Lower lobe of right lung (tissue), 2 donors: ENCODE measurements at regions not wholly inside any gene's neighbourhood (a gene's known extent, or its start where the extent isn't known, plus 50 kb on each side); places are given as distances from the start of the nearest gene placed in this dataset.

Experiments used
- ATAC-seq, 2 donors: fragments of 200-7000 bp; cut with Tn5 transposase; one replicate each; pipeline ENCODE4 v1.9.1; 2020 to 2022; ENCODE audit warnings: mild to moderate bottlenecking in 2 of 2, moderate library complexity in 2 of 2
- DNase-seq: peaks from one replicate; pipeline ENCODE4 v3.0.0-alpha.2; 2020
- H3K27ac ChIP-seq: fragments of 200-600 bp; one replicate; pipeline ENCODE4 v1.8.0; 2022
- H3K27me3 ChIP-seq: fragments of 200-600 bp; one replicate; pipeline ENCODE4 v1.8.0; 2022; ENCODE audit warnings: low read depth
- H3K36me3 ChIP-seq: fragments of 200-600 bp; one replicate; pipeline ENCODE4 v1.8.0; 2022; ENCODE audit warnings: mild to moderate bottlenecking
- H3K4me1 ChIP-seq: fragments of 200-600 bp; one replicate; pipeline ENCODE4 v1.8.0; 2022
- H3K4me3 ChIP-seq: fragments of 200-600 bp; one replicate; pipeline ENCODE4 v1.8.0; 2022; ENCODE audit warnings: mild to moderate bottlenecking
- H3K9me3 ChIP-seq: fragments of 200-600 bp; one replicate; pipeline ENCODE4 v1.8.0; 2022
- CTCF ChIP-seq: fragments of 200-600 bp; IDR thresholded peaks from one replicate; pipeline ENCODE4 v1.8.0; 2022; ENCODE audit warnings: antibody characterized with exemption, mild to moderate bottlenecking
- intact Hi-C: fragments of 100-400 bp; cut with DNase I; formaldehyde crosslinking; loops from one replicate; pipeline ENCODE4 v1.11.0; 2022
- donor health status: DM: no; HTN: yes; CAD: no; lungs with severe emphysema.

- Histone ChIP-seq H3K36me3 (no peaks in the 10 kb centered on the region), H3K27me3 (no peaks in the 10 kb centered on the region), H3K27ac (no peak overlapping the region), H3K4me3 (no peak overlapping the region), H3K9me3 (no peaks in the 10 kb centered on the region), H3K4me1 (no peaks in the 10 kb centered on the region)
- no peak for TF ChIP-seq CTCF
- DNase-seq = no peak
- intact Hi-C loops = no loop called here
- ATAC-seq = no peak
Observed at GRCh38 chr6:78025502-78025901, 372.7 kb downstream of the MEI4 start.

- H3K4me1 ChIP-seq = no peaks in the 10 kb centered on the region
- intact Hi-C loops = no loop called here
- TF ChIP-seq CTCF = no peak
- H3K9me3 ChIP-seq = no peaks in the 10 kb centered on the region
- H3K27me3 ChIP-seq = no peaks in the 10 kb centered on the region
- no peak overlapping the region for H3K4me3 ChIP-seq
- no peaks in the 10 kb centered on the region for H3K36me3 ChIP-seq
- no peak overlapping the region for H3K27ac ChIP-seq
- no peak for DNase-seq
- no peak for ATAC-seq
Observed at GRCh38 chr6:78031228-78031627, 378.4 kb downstream of the MEI4 start.

- Histone ChIP-seq H3K36me3 (no peaks in the 10 kb centered on the region), H3K9me3 (no peaks in the 10 kb centered on the region), H3K4me1 (no peaks in the 10 kb centered on the region), H3K27me3 (no peaks in the 10 kb centered on the region), H3K4me3 (no peak overlapping the region), H3K27ac (no peak overlapping the region)
- ATAC-seq (no peak), DNase-seq (no peak)
- no peak for TF ChIP-seq CTCF
- intact Hi-C loops = no loop called here
Observed at GRCh38 chr6:78059171-78059570, 406.3 kb downstream of the MEI4 start.

- ATAC-seq = no peak
- no peak overlapping the region for H3K27ac ChIP-seq
- H3K4me3 ChIP-seq = no peak overlapping the region
- H3K9me3 ChIP-seq = no peaks in the 10 kb centered on the region
- DNase-seq = no peak
- H3K36me3 ChIP-seq = no peaks in the 10 kb centered on the region
- no peaks in the 10 kb centered on the region for H3K27me3 ChIP-seq
- no peak for TF ChIP-seq CTCF
- intact Hi-C loops = no loop called here
- H3K4me1 ChIP-seq = no peaks in the 10 kb centered on the region
Observed at GRCh38 chr6:78062993-78063392, 410.2 kb downstream of the MEI4 start.

GRCh38 chr6:78076371-78076770, 423.5 kb downstream of the MEI4 start:
- H3K4me1 ChIP-seq = no peaks in the 10 kb centered on the region
- H3K36me3 ChIP-seq = no peaks in the 10 kb centered on the region
- intact Hi-C loops = no loop called here
- DNase-seq (no peak), ATAC-seq (no peak)
- H3K27ac ChIP-seq = no peak overlapping the region
- no peak overlapping the region for H3K4me3 ChIP-seq
- H3K27me3 ChIP-seq = no peaks in the 10 kb centered on the region
- TF ChIP-seq CTCF = no peak
- no peaks in the 10 kb centered on the region for H3K9me3 ChIP-seq

GRCh38 chr6:78089531-78089930, 436.7 kb downstream of the MEI4 start:
- Histone ChIP-seq H3K27ac (no peak overlapping the region), H3K4me3 (no peak overlapping the region), H3K36me3 (no peaks in the 10 kb centered on the region), H3K4me1 (no peaks in the 10 kb centered on the region), H3K27me3 (no peaks in the 10 kb centered on the region), H3K9me3 (no peaks in the 10 kb centered on the region)
- DNase-seq (no peak), ATAC-seq (no peak)
- intact Hi-C loops = no loop called here
- TF ChIP-seq CTCF = no peak
